K562 (cell line): ENCODE measurements at regions not wholly inside any gene's neighbourhood (a gene's known extent, or its start where the extent isn't known, plus 50 kb on each side); places are given as distances from the start of the nearest gene placed in this dataset.

ENCODE experiments used
- ATAC-seq: fragments of 200-7000 bp; cut with Tn5 transposase; 3 replicates; pipeline ENCODE4 v1.9.1; 2020; ENCODE audit warnings: moderate library complexity
- BruUV-seq: library from RNA; stranded (reverse); fragments of 400-500 nt; replicated peaks from 2 replicates; lab custom pipeline; 2021; lab: Mats Ljungman, UMichigan
- CTCF ChIA-PET: fragments of 300-600 bp; formaldehyde crosslinking; extraction: SDS; loops from one replicate; lab custom pipeline; 2021; ENCODE audit warnings: low intra/inter-chr PET ratio; lab: Yijun Ruan, JAX
- POLR2A ChIA-PET: fragments of 300-600, 350-650 bp; sonication (Branson Sonifier 250); formaldehyde crosslinking; extraction: SDS; loops from one replicate; lab custom pipeline; 2021; ENCODE audit warnings: antibody characterized with exemption, inconsistent platforms; lab: Yijun Ruan, JAX
- DNase-seq, 4 experiments: peaks; one replicate each; pipeline versions ENCODE4 v3.0.0 to v3.0.0-alpha.2; 2011 to 2018; ENCODE audit warnings: low spot score in 3 of 4, mixed read lengths in 3 of 4; ENCODE audit errors: extremely low read depth in 1 of 4
- FAIRE-seq: peaks from 2 replicates; lab custom pipeline; 2011; peaks lifted over from hg19 to GRCh38; lab: Jason Lieb, UNC
- H2AFZ ChIP-seq: 2 replicates; pipeline ENCODE4 v1.6.0; 2011; ENCODE audit warnings: low read depth, low read length, control low read depth, inconsistent platforms
- H3K27ac ChIP-seq: fragments of 200-600 bp; 3 replicates; pipeline ENCODE4 v1.8.0; 2011; ENCODE audit warnings: low read depth, mild to moderate bottlenecking, control low read depth, inconsistent platforms, low read length, moderate library complexity, mixed read lengths; ENCODE audit errors: extremely low read depth
- H3K27me3 ChIP-seq, 2 experiments: fragments of 300-600 bp in 1 of 2; 2 replicates in 1 of 2; 3 replicates in 1 of 2; pipeline versions ENCODE4 v1.6.0 to v1.8.0; 2011; ENCODE audit warnings: inconsistent platforms in 2 of 2, low read length in 2 of 2, mild to moderate bottlenecking in 1 of 2, mixed read lengths in 1 of 2, moderate library complexity in 1 of 2; ENCODE audit not compliant: control insufficient read depth in 2 of 2, insufficient read depth in 2 of 2
- H3K36me3 ChIP-seq: fragments of 300-600 bp; 3 replicates; pipeline ENCODE4 v1.8.0; 2011; ENCODE audit warnings: mild to moderate bottlenecking, low read length, inconsistent platforms; ENCODE audit not compliant: control insufficient read depth, insufficient read depth
- H3K4me1 ChIP-seq, 2 experiments: fragments of 200-600 bp in 1 of 2; replicated peaks in 1 of 2; 2 replicates in 1 of 2; 3 replicates in 1 of 2; pipeline versions ENCODE4 v1.5.1 to v1.8.0; 2011; ENCODE audit warnings: inconsistent platforms in 2 of 2, low read length in 2 of 2, mild to moderate bottlenecking in 1 of 2, mixed read lengths in 1 of 2, moderate library complexity in 1 of 2; ENCODE audit not compliant: control insufficient read depth in 2 of 2, insufficient read depth in 2 of 2
- H3K4me2 ChIP-seq: 2 replicates; pipeline ENCODE4 v1.6.1; 2011; ENCODE audit warnings: low read length, control low read depth, inconsistent platforms, mixed read lengths; ENCODE audit not compliant: insufficient read depth
- H3K4me3 ChIP-seq: fragments of 200-600 bp; sonication (generic), shearing (Covaris generic); 2 replicates; pipeline ENCODE4 v1.5.1; 2016; ENCODE audit warnings: control low read depth, inconsistent platforms
- H3K79me2 ChIP-seq: fragments of 200-600 bp; 3 replicates; pipeline ENCODE4 v1.8.0; 2011; ENCODE audit warnings: low read length, inconsistent platforms; ENCODE audit not compliant: control insufficient read depth, insufficient read depth
- H3K9ac ChIP-seq, 2 experiments: 2 replicates each; pipeline versions ENCODE4 v1.6.0 to v1.6.1; 2011; ENCODE audit warnings: low read depth in 2 of 2, low read length in 2 of 2, control low read depth in 1 of 2, inconsistent platforms in 1 of 2, mild to moderate bottlenecking in 1 of 2, mixed read lengths in 1 of 2; ENCODE audit not compliant: insufficient read depth in 1 of 2
- H3K9me1 ChIP-seq: one replicate; pipeline ENCODE4 v1.6.0; 2011; ENCODE audit warnings: inconsistent platforms, mild to moderate bottlenecking, low read length, moderate library complexity; ENCODE audit not compliant: control insufficient read depth, insufficient read depth
- H3K9me3 ChIP-seq: replicated peaks from 2 replicates; pipeline ENCODE4 v1.5.1; 2011; ENCODE audit warnings: low read depth, low read length, inconsistent platforms; ENCODE audit not compliant: control insufficient read depth, insufficient read depth
- H4K20me1 ChIP-seq: replicated peaks from 2 replicates; pipeline ENCODE4 v1.6.1; 2011; ENCODE audit warnings: low read length, inconsistent platforms, mixed read lengths; ENCODE audit not compliant: control insufficient read depth, insufficient read depth
- BHLHE40 ChIP-seq: IDR thresholded peaks from 2 replicates; pipeline ENCODE4 v1.6.1; 2011; ENCODE audit warnings: low read length, improper control_type of control experiment
- CGGBP1 ChIP-seq: fragments of 250-450 bp; sonication (Bioruptor Pico); IDR thresholded peaks from 2 replicates; pipeline ENCODE4 v1.9.0; 2021; ENCODE audit warnings: mild to moderate bottlenecking
- CHCHD3 ChIP-seq: fragments of 250-450 bp; sonication (Bioruptor Pico); IDR thresholded peaks from 2 replicates; pipeline ENCODE4 v2.1.2; 2022; ENCODE audit warnings: mild to moderate bottlenecking
- HDGF ChIP-seq: fragments of 450-650 bp; IDR thresholded peaks from 2 replicates; pipeline ENCODE4 v1.6.1; 2016
- HSF4 ChIP-seq: fragments of 250-450 bp; sonication (Bioruptor Pico); IDR thresholded peaks from 2 replicates; pipeline ENCODE4 v2.1.2; 2022; ENCODE audit warnings: mild to moderate bottlenecking, moderate library complexity, borderline replicate concordance
- NFRKB ChIP-seq: fragments of 450-650 bp; IDR thresholded peaks from 2 replicates; pipeline ENCODE4 v1.6.1; 2016; ENCODE audit warnings: low read depth
- SMARCA5 ChIP-seq: fragments of 450-650 bp; IDR thresholded peaks from 2 replicates; pipeline ENCODE4 v1.6.1; 2016
- UBTF ChIP-seq, 2 experiments: IDR thresholded peaks; 2 replicates each; pipeline ENCODE4 v1.6.1; 2012; ENCODE audit warnings: improper control_type of control experiment in 2 of 2, low read depth in 2 of 2, low read length in 2 of 2, borderline replicate concordance in 1 of 2
- VEZF1 ChIP-seq: fragments of 200-800 bp; sonication (Bioruptor generic); IDR thresholded peaks from 2 replicates; pipeline ENCODE4 v1.6.1; 2017; ENCODE audit warnings: missing genetic modification characterization, missing compliant biosample characterization
- ZBTB43 ChIP-seq: sonication (generic); formaldehyde crosslinking; IDR thresholded peaks from 2 replicates; pipeline ENCODE4 v1.8.0; 2023; ENCODE audit warnings: mild to moderate bottlenecking, missing genetic modification reagents
- WGBS: fragments of 100-300 bp; shearing (Covaris generic); methylation state at CpG from one replicate; pipeline ENCODE4 v1.1.6; 2016; ENCODE audit warnings: low coverage, mixed read lengths; ENCODE audit not compliant: insufficient coverage; ENCODE audit errors: missing lambda C conversion rate; 5-methylcytosine and 5-hydroxymethylcytosine counted together
- in situ Hi-C: fragments of 300-500 bp; cut with MboI; formaldehyde crosslinking; loops from 4 replicates; pipeline ENCODE4 v1.15.0; 2018; ENCODE audit warnings: inconsistent platforms, mixed read lengths
- intact Hi-C: fragments of 100-400 bp; cut with micrococcal nuclease; formaldehyde crosslinking; loops from 2 replicates; pipeline ENCODE4 v1.14.2; 2022

GRCh38 chr15:72923289-72923688 lies 129.0 kb upstream of the NEO1 start:
- no TSS peak for BruUV-seq
- Histone ChIP-seq H3K9me3 (no peaks in the 10 kb centered on the region), H2AFZ (no peak overlapping the region), H3K4me2 (no peak overlapping the region), H3K36me3 (no peaks in the 10 kb centered on the region), H3K9me1 (no peaks in the 10 kb centered on the region), H3K27me3 (no peaks in the 10 kb centered on the region; a peak in 1 of 5 replicates), H3K9ac (no peak overlapping the region), H3K27ac (no peak overlapping the region), H3K79me2 (no peaks in the 10 kb centered on the region), H3K4me3 (no peak overlapping the region), H3K4me1 (no peaks in the 10 kb centered on the region), H4K20me1 (no peaks in the 10 kb centered on the region)
- in situ Hi-C loops (no loop called here), intact Hi-C loops (no loop called here)
- ATAC-seq = no peak
- 3% methylated on average over 5 of the region's 5 CpGs for WGBS
- POLR2A ChIA-PET = no interaction called here
- no peak for DNase-seq
- CTCF ChIA-PET = no interaction called here
- FAIRE-seq = no peak
- TF ChIP-seq VEZF1 (CRISPR knock-in tag) = no peak
- TF ChIP-seq BHLHE40 = no peak
- no peak for TF ChIP-seq HDGF
- no peak for TF ChIP-seq NFRKB
- no peak for TF ChIP-seq CHCHD3
- TF ChIP-seq UBTF (IDR thresholded peaks at IDR 0.05; ENCODE audit: borderline replicate concordance in 1 of 2, low read depth in 2 of 2, low read length in 2 of 2) = no peak
- TF ChIP-seq SMARCA5 = no peak
- TF ChIP-seq ZBTB43 (CRISPR knock-in tag) = no peak
- TF ChIP-seq CGGBP1 = no peak
- no peak for TF ChIP-seq HSF4
